ENCODE measurements at regions not wholly inside any gene's neighbourhood (a gene's known extent, or its start where the extent isn't known, plus 50 kb on each side); places are given as distances from the start of the nearest gene placed in this dataset.

DNA sequence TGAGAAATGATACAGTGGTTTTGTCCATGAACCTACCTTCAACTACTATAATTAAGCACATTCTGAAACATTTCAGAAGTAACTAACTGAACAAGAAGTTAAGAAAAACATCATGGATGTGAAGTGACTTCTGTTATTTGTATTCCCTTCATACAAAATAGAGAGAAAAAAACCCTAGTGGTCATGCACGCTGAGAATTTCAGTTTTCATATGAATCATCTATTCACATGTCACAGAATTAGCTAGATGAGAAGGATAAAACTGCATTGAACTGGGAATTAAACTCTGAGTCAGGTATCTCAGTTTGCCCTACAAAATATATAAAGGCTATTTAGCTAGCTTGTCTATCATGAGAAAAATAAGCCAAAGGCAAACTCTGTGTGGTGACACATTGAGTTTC is 451.8 kb upstream of the FTMT start:
- H3K4me3 Mint-ChIP-seq: no peak overlapping the region
- H3K79me2 ChIP-seq (ENCODE audit: low read depth): no peaks in the 10 kb centered on the region
- no peaks in the 10 kb centered on the region for H3F3A ChIP-seq (ENCODE audit: low read depth)
- H2AFZ ChIP-seq (replicated peaks): no peak overlapping the region
- no peak overlapping the region for H3K4me3 ChIP-seq
- H3K27ac ChIP-seq: no peak overlapping the region
- no peaks in the 10 kb centered on the region for H3K9me3 Mint-ChIP-seq
- no peaks in the 10 kb centered on the region for H3K4me1 ChIP-seq
- H3K4me2 ChIP-seq: no peak overlapping the region
- H3K27me3 ChIP-seq: no peaks in the 10 kb centered on the region
- no peaks in the 10 kb centered on the region for H3K9me3 ChIP-seq (ENCODE audit: low read depth)
- H4K20me1 ChIP-seq (ENCODE audit: low read depth): no peaks in the 10 kb centered on the region
- H3K27me3 Mint-ChIP-seq (ENCODE audit: insufficient read depth, low read depth): peaks cover under 1% of the 10 kb centered on the region
- H3K27ac Mint-ChIP-seq: no peak overlapping the region
- no peak for DNase-seq (ENCODE audit: low spot score)
- TF ChIP-seq, protein P1, sequence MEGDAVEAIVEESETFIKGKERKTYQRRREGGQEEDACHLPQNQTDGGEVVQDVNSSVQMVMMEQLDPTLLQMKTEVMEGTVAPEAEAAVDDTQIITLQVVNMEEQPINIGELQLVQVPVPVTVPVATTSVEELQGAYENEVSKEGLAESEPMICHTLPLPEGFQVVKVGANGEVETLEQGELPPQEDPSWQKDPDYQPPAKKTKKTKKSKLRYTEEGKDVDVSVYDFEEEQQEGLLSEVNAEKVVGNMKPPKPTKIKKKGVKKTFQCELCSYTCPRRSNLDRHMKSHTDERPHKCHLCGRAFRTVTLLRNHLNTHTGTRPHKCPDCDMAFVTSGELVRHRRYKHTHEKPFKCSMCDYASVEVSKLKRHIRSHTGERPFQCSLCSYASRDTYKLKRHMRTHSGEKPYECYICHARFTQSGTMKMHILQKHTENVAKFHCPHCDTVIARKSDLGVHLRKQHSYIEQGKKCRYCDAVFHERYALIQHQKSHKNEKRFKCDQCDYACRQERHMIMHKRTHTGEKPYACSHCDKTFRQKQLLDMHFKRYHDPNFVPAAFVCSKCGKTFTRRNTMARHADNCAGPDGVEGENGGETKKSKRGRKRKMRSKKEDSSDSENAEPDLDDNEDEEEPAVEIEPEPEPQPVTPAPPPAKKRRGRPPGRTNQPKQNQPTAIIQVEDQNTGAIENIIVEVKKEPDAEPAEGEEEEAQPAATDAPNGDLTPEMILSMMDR (IDR thresholded peaks at IDR 0.05): no peak
- no peak for TF ChIP-seq EZH2phosphoT487 (IDR thresholded peaks at IDR 0.05)
- TF ChIP-seq EZH2 (IDR thresholded peaks at IDR 0.05): no peak
- H3K36me3 Mint-ChIP-seq: no peaks in the 10 kb centered on the region
- no peaks in the 10 kb centered on the region for H3K36me3 ChIP-seq
- H3K9ac ChIP-seq: no peak overlapping the region
- no peaks in the 10 kb centered on the region for H3K4me1 Mint-ChIP-seq

DNA sequence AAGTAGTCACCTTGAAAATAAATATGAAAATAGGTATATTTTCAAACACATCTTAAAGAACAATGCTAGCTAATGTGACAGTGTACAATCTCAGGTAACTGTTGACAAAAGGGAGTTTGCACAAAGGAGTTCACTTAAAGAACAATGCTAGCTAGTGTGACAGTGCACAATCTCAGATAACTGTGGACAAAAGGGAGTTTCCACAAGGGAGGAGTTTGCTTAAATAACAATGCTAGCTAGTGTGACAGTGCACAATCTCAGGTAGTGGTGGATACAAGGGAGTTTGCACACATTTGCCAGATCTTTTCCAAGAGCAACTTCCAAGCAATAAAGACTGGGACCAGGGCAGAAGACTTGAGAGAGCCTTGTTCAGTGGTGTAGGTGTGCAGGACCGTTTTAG is 442.9 kb upstream of the FTMT start:
- no peak overlapping the region for H3K4me3 Mint-ChIP-seq
- no peaks in the 10 kb centered on the region for H3F3A ChIP-seq (ENCODE audit: low read depth)
- no peaks in the 10 kb centered on the region for H3K9me3 Mint-ChIP-seq
- no peak overlapping the region for H3K27ac ChIP-seq
- no peak overlapping the region for H3K27ac Mint-ChIP-seq
- no peaks in the 10 kb centered on the region for H3K4me1 ChIP-seq
- H3K4me3 ChIP-seq: no peak overlapping the region
- H3K4me2 ChIP-seq: no peak overlapping the region
- H3K9me3 ChIP-seq (ENCODE audit: low read depth): no peaks in the 10 kb centered on the region
- DNase-seq (ENCODE audit: low spot score): no peak
- H3K4me1 Mint-ChIP-seq: no peaks in the 10 kb centered on the region
- H3K9ac ChIP-seq: no peak overlapping the region
- H3K36me3 ChIP-seq: no peaks in the 10 kb centered on the region
- H4K20me1 ChIP-seq (ENCODE audit: low read depth): no peaks in the 10 kb centered on the region
- no peaks in the 10 kb centered on the region for H3K79me2 ChIP-seq (ENCODE audit: low read depth)
- H3K36me3 Mint-ChIP-seq: no peaks in the 10 kb centered on the region
- H3K27me3 ChIP-seq: no peaks in the 10 kb centered on the region
- TF ChIP-seq, protein P1 (IDR thresholded peaks at IDR 0.05): no peak
- no peak for TF ChIP-seq EZH2phosphoT487 (IDR thresholded peaks at IDR 0.05)
- no peak for TF ChIP-seq EZH2 (IDR thresholded peaks at IDR 0.05)
- peaks cover 2% of the 10 kb centered on the region for H3K27me3 Mint-ChIP-seq (ENCODE audit: insufficient read depth, low read depth)
- H2AFZ ChIP-seq (replicated peaks): no peak overlapping the region

DNA sequence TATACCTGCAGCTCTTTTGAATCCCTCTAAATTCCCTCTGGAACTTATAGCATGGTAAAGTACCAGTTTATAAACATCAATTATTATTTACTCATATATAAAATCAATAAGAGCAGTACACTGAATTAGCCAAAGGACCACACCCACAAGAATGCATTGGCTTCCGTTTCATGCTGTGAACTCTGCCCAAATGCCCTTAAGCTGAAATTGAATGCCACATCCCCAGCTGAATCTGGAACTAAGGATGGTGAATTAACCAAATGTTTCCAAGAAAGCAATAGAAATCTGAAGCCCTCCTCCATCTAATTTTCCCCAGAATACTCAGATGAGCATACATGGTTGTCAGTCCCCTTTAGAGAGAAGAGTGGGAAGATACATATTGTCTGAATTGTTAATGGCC is 436.4 kb upstream of the FTMT start:
- H3K4me1 ChIP-seq: no peaks in the 10 kb centered on the region
- Mint-ChIP-seq H3K27me3 (ENCODE audit: insufficient read depth, low read depth) (no peaks in the 10 kb centered on the region), H3K36me3 (no peaks in the 10 kb centered on the region), H3K4me3 (no peak overlapping the region), H3K27ac (no peak overlapping the region), H3K9me3 (no peaks in the 10 kb centered on the region), H3K4me1 (no peaks in the 10 kb centered on the region)
- DNase-seq (ENCODE audit: low spot score): no peak
- no peaks in the 10 kb centered on the region for H4K20me1 ChIP-seq (ENCODE audit: low read depth)
- H2AFZ ChIP-seq (replicated peaks): no peak overlapping the region
- TF ChIP-seq, protein P1 (IDR thresholded peaks at IDR 0.05): no peak
- TF ChIP-seq EZH2phosphoT487 (IDR thresholded peaks at IDR 0.05) (no peak), EZH2 (IDR thresholded peaks at IDR 0.05) (no peak)
- no peaks in the 10 kb centered on the region for H3K9me3 ChIP-seq (ENCODE audit: low read depth)
- H3F3A ChIP-seq (ENCODE audit: low read depth): no peaks in the 10 kb centered on the region
- no peak overlapping the region for H3K27ac ChIP-seq
- H3K79me2 ChIP-seq (ENCODE audit: low read depth): no peaks in the 10 kb centered on the region
- no peak overlapping the region for H3K9ac ChIP-seq
- H3K4me3 ChIP-seq: no peak overlapping the region
- H3K4me2 ChIP-seq: no peak overlapping the region
- no peaks in the 10 kb centered on the region for H3K36me3 ChIP-seq
- no peaks in the 10 kb centered on the region for H3K27me3 ChIP-seq

DNA sequence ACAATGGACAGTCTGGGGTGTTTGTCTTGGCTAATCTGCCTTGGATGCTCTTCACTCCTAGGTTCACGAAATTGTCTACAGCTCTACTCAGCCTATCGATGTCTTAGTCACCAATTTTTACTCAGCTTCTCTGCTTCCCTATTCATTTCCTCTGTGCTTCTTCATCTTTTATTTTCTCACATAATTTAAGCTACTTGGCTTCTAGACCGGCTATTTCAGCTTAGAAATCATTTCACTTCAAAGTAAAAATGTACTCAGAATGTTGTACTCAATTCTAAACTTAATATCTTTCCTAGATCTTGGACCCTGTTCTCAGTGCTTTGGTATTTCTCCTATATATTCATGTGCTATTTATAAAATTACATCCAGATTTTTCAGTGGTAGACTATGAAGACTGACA is 430.0 kb upstream of the FTMT start:
- no peak overlapping the region for H3K27ac Mint-ChIP-seq
- H3K27ac ChIP-seq: no peak overlapping the region
- H3K4me2 ChIP-seq: no peak overlapping the region
- no peaks in the 10 kb centered on the region for H3K27me3 ChIP-seq
- H3K9ac ChIP-seq: no peak overlapping the region
- no peaks in the 10 kb centered on the region for H3F3A ChIP-seq (ENCODE audit: low read depth)
- no peak overlapping the region for H2AFZ ChIP-seq (replicated peaks)
- no peaks in the 10 kb centered on the region for H3K9me3 Mint-ChIP-seq
- H3K27me3 Mint-ChIP-seq (ENCODE audit: insufficient read depth, low read depth): no peaks in the 10 kb centered on the region
- no peaks in the 10 kb centered on the region for H3K36me3 Mint-ChIP-seq
- H3K36me3 ChIP-seq: no peaks in the 10 kb centered on the region
- no peaks in the 10 kb centered on the region for H3K79me2 ChIP-seq (ENCODE audit: low read depth)
- no peaks in the 10 kb centered on the region for H3K4me1 Mint-ChIP-seq
- no peak overlapping the region for H3K4me3 Mint-ChIP-seq
- DNase-seq (ENCODE audit: low spot score): no peak
- no peak overlapping the region for H3K4me3 ChIP-seq
- TF ChIP-seq, protein P1 (IDR thresholded peaks at IDR 0.05): no peak
- TF ChIP-seq EZH2 (IDR thresholded peaks at IDR 0.05) (no peak), EZH2phosphoT487 (IDR thresholded peaks at IDR 0.05) (no peak)
- no peaks in the 10 kb centered on the region for H3K4me1 ChIP-seq
- no peaks in the 10 kb centered on the region for H4K20me1 ChIP-seq (ENCODE audit: low read depth)
- no peaks in the 10 kb centered on the region for H3K9me3 ChIP-seq (ENCODE audit: low read depth)

Data from neural progenitor cell (in vitro differentiated cells).